A549 (cell line): ENCODE measurements at regions not wholly inside any gene's neighbourhood (a gene's known extent, or its start where the extent isn't known, plus 50 kb on each side); places are given as distances from the start of the nearest gene placed in this dataset.

Experiments
- ATAC-seq, 2 experiments: fragments of 200-7000 bp in 1 of 2; fragments of >200 bp in 1 of 2; cut with Nextera tagmentation in 1 of 2; cut with Tn5 transposase in 1 of 2; 3 replicates each; pipeline versions ENCODE4 v1.8.0 to v1.9.1; 2018 to 2020; ENCODE audit warnings: mild to moderate bottlenecking in 1 of 2, moderate library complexity in 1 of 2
- CTCF ChIA-PET: fragments of 300-600 bp; sonication (Branson Sonifier 250); formaldehyde crosslinking; extraction: SDS; loops from one replicate; lab custom pipeline; 2021; ENCODE audit warnings: antibody characterized with exemption, inconsistent platforms; lab: Yijun Ruan, JAX
- POLR2A ChIA-PET: fragments of 350-600 bp; formaldehyde crosslinking; extraction: SDS; loops from one replicate; lab custom pipeline; 2021; ENCODE audit warnings: antibody characterized with exemption, inconsistent platforms; lab: Yijun Ruan, JAX
- DNase-seq, 2 experiments: peaks; one replicate each; pipeline versions ENCODE4 v3.0.0 to v3.0.0-alpha.2; 2011 to 2016; ENCODE audit warnings: low read depth in 1 of 2, low spot score in 1 of 2
- FAIRE-seq: peaks from 2 replicates; lab custom pipeline; 2011; peaks lifted over from hg19 to GRCh38; lab: Jason Lieb, UNC
- H3K27ac ChIP-seq, 2 experiments: fragments of >200 bp; sonication (Bioruptor Twin); formaldehyde crosslinking; 3 replicates each; pipeline ENCODE4 v1.5.1; 2016 to 2017
- H3K4me1 ChIP-seq: fragments of >200 bp; sonication (Bioruptor Twin); formaldehyde crosslinking; 3 replicates; pipeline ENCODE4 v1.6.1; 2016
- H3K4me2 ChIP-seq: fragments of >200 bp; sonication (Bioruptor Twin); formaldehyde crosslinking; 3 replicates; pipeline ENCODE4 v1.6.1; 2016
- H3K4me3 ChIP-seq: fragments of >200 bp; sonication (Bioruptor Twin); formaldehyde crosslinking; 3 replicates; pipeline ENCODE4 v1.5.1; 2016
- H3K9me3 ChIP-seq: fragments of >200 bp; sonication (Bioruptor Twin); formaldehyde crosslinking; 3 replicates; pipeline ENCODE4 v1.6.1; 2016
- ATOH8 ChIP-seq: fragments of 250-450 bp; sonication (Bioruptor Pico); IDR thresholded peaks from 2 replicates; pipeline ENCODE4 v1.5.0; 2020; ENCODE audit warnings: low read depth, mild to moderate bottlenecking, moderate library complexity
- BCL3 ChIP-seq: fragments of >200 bp; sonication (Bioruptor Twin); formaldehyde crosslinking; IDR thresholded peaks from 3 replicates; pipeline ENCODE4 v1.6.1; 2016
- CHD4 ChIP-seq: fragments of 200-600 bp; sonication (generic); IDR thresholded peaks from 2 replicates; pipeline ENCODE4 v1.6.1; 2016; ENCODE audit warnings: antibody characterized with exemption, mild to moderate bottlenecking, borderline replicate concordance
- ELK1 ChIP-seq: fragments of 150-350 bp; IDR thresholded peaks from 2 replicates; pipeline ENCODE4 v1.6.1; 2014; ENCODE audit warnings: low read depth, mild to moderate bottlenecking, low read length
- EP300 ChIP-seq, 2 experiments: fragments of >200 bp; sonication (Bioruptor Twin); formaldehyde crosslinking; IDR thresholded peaks; 2 replicates in 1 of 2; 3 replicates in 1 of 2; pipeline ENCODE4 v1.6.1; 2016 to 2017
- FOSB ChIP-seq: fragments of 250-450 bp; sonication (Bioruptor Pico); IDR thresholded peaks from 2 replicates; pipeline ENCODE4 v1.5.0; 2020; ENCODE audit warnings: mild to moderate bottlenecking, moderate library complexity
- FOSL2 ChIP-seq, 2 experiments: fragments of 450-650 bp in 1 of 2; fragments of >200 bp in 1 of 2; sonication (Bioruptor Twin) in 1 of 2; formaldehyde crosslinking; IDR thresholded peaks; 2 replicates each; pipeline versions ENCODE4 v1.5.0 to v1.6.1; 2016 to 2020; ENCODE audit warnings: mild to moderate bottlenecking in 1 of 2, moderate library complexity in 1 of 2
- HEYL ChIP-seq: fragments of 250-450 bp; sonication (Bioruptor Pico); IDR thresholded peaks from 2 replicates; pipeline ENCODE4 v1.8.0; 2021; ENCODE audit warnings: mild to moderate bottlenecking, moderate library complexity
- HMGXB4 ChIP-seq: fragments of 250-450 bp; sonication (Bioruptor Pico); IDR thresholded peaks from 2 replicates; pipeline ENCODE4 v1.5.0; 2021; ENCODE audit warnings: mild to moderate bottlenecking, moderate library complexity, borderline replicate concordance
- HOXB13 ChIP-seq: fragments of 250-450 bp; sonication (Bioruptor Pico); IDR thresholded peaks from 2 replicates; pipeline ENCODE4 v1.5.0; 2020; ENCODE audit warnings: low read depth, mild to moderate bottlenecking, moderate library complexity
- HOXB5 ChIP-seq: fragments of 250-450 bp; sonication (Bioruptor Pico); IDR thresholded peaks from 2 replicates; pipeline ENCODE4 v1.5.0; 2020; ENCODE audit warnings: mild to moderate bottlenecking, moderate library complexity
- MYC ChIP-seq: IDR thresholded peaks from 2 replicates; pipeline ENCODE4 v1.6.1; 2012; ENCODE audit warnings: mild to moderate bottlenecking, inconsistent platforms, low read length, improper control_type of control experiment, borderline replicate concordance
- RCOR1 ChIP-seq: fragments of 150-350 bp; IDR thresholded peaks from 2 replicates; pipeline ENCODE4 v1.6.1; 2014; ENCODE audit warnings: antibody characterized with exemption, low read length, low read depth
- RFX5 ChIP-seq: fragments of 450-650 bp; IDR thresholded peaks from 2 replicates; pipeline ENCODE4 v1.7.1; 2014; ENCODE audit warnings: antibody characterized with exemption, mild to moderate bottlenecking, moderate library complexity
- SMC3 ChIP-seq: fragments of >200 bp; sonication (Bioruptor Twin); formaldehyde crosslinking; IDR thresholded peaks from 3 replicates; pipeline ENCODE4 v1.6.1; 2018; ENCODE audit warnings: inconsistent platforms
- WGBS: methylation state at CpG from one replicate; pipeline ENCODE4 v1.1.6; 2017; ENCODE audit errors: missing lambda C conversion rate; 5-methylcytosine and 5-hydroxymethylcytosine counted together

GRCh38 chr17:69779378-69780214 is 295.4 kb upstream of the KCNJ16 start (continued):
- TF ChIP-seq BCL3 (peak; percentile 54; the same call in 1 of the 3 replicates), EP300 (IDR thresholded peaks at IDR 0.05) (peak; percentile 72 to 76; a peak in 3 of 5 replicates), ATOH8 (peak; percentile 50; the same call in 1 of the 2 replicates), MYC (no peak), HOXB13 (0 out of 2 replicates have a peak, but pooled peaks have one; percentile 60), FOSL2 (IDR thresholded peaks at IDR 0.05) (0 out of 2 replicates have a peak, but pooled peaks have one; percentile 45), FOSL2 (CRISPR knock-in tag; IDR thresholded peaks at IDR 0.05) (peak; percentile 92)

GRCh38 chr17:69783865-69784264 is 291.2 kb upstream of the KCNJ16 start:
- Histone ChIP-seq H3K9me3 (peaks cover 10% of the 10 kb centered on the region; the same call in 2 of the 3 replicates), H3K4me2 (no peak overlapping the region), H3K4me1 (peaks cover 15% of the 10 kb centered on the region), H3K4me3 (no peak overlapping the region), H3K27ac (no peak overlapping the region)
- ATAC-seq (no peak), DNase-seq (no peak), FAIRE-seq (peak; percentile 7)
- 76% methylated on average over 3 of the region's 3 CpGs for WGBS
- ChIA-PET POLR2A (no interaction called here), CTCF (interaction anchor here (1.1 to 1.4 kb wide), 2 partner anchors 25 to 62 kb away, joined by 3 to 4 read pairs; no protein-coding TSS in a partner anchor)
- TF ChIP-seq SMC3 (no peak), HEYL (no peak), CHD4 (no peak), ELK1 (no peak), HOXB5 (CRISPR knock-in tag) (no peak), RFX5 (no peak)

GRCh38 chr17:69788957-69789356 is 286.1 kb upstream of the KCNJ16 start:
- H3K4me3 ChIP-seq = no peak overlapping the region
- POLR2A ChIA-PET = no interaction called here
- no peak overlapping the region for H3K4me2 ChIP-seq
- CTCF ChIA-PET = no interaction called here
- no peaks in the 10 kb centered on the region for H3K4me1 ChIP-seq
- DNase-seq (no peak), FAIRE-seq (no peak), ATAC-seq (0 out of 6 replicates have a peak, but pooled peaks of 1 of the 2 experiments have one; percentile 39)
- 86% methylated on average over 2 of the region's 2 CpGs for WGBS
- TF ChIP-seq FOSB (CRISPR knock-in tag) (no peak), HMGXB4 (CRISPR knock-in tag) (no peak), RCOR1 (no peak), SMC3 (no peak)
- H3K27ac ChIP-seq = peak overlapping the region in 1 of 2 experiments; percentile 11; a peak in 1 of 6 replicates
- no peaks in the 10 kb centered on the region for H3K9me3 ChIP-seq
